Nephron progenitor cell (in vitro differentiated cells): ENCODE measurements at regions not wholly inside any gene's neighbourhood (a gene's known extent, or its start where the extent isn't known, plus 50 kb on each side); places are given as distances from the start of the nearest gene placed in this dataset.

ENCODE experiments used
- DNase-seq: peaks from one replicate; pipeline ENCODE4 v3.0.0; 2021
- H3K27ac Mint-ChIP-seq: 2 replicates; pipeline ENCODE4 v1.8.0; 2021; ENCODE audit warnings: mild to moderate bottlenecking, moderate library complexity, mixed read lengths
- H3K27me3 Mint-ChIP-seq: 2 replicates; pipeline ENCODE4 v1.8.0; 2021; ENCODE audit warnings: mild to moderate bottlenecking, low read depth, mixed read lengths; ENCODE audit not compliant: poor library complexity
- H3K36me3 Mint-ChIP-seq: 2 replicates; pipeline ENCODE4 v1.8.0; 2021; ENCODE audit warnings: low read depth, mixed read lengths
- H3K4me1 Mint-ChIP-seq: 2 replicates; pipeline ENCODE4 v1.8.0; 2021; ENCODE audit warnings: mixed read lengths
- H3K4me3 Mint-ChIP-seq: 2 replicates; pipeline ENCODE4 v1.8.0; 2021; ENCODE audit warnings: mild to moderate bottlenecking, moderate library complexity, mixed read lengths
- H3K9me3 Mint-ChIP-seq: 2 replicates; pipeline ENCODE4 v1.8.0; 2021; ENCODE audit warnings: mild to moderate bottlenecking, moderate library complexity, mixed read lengths
- CTCF ChIP-seq: fragments of 200-600 bp; sonication (generic); IDR thresholded peaks from 2 replicates; pipeline ENCODE4 v1.5.0; 2021; ENCODE audit warnings: antibody characterized with exemption

DNA sequence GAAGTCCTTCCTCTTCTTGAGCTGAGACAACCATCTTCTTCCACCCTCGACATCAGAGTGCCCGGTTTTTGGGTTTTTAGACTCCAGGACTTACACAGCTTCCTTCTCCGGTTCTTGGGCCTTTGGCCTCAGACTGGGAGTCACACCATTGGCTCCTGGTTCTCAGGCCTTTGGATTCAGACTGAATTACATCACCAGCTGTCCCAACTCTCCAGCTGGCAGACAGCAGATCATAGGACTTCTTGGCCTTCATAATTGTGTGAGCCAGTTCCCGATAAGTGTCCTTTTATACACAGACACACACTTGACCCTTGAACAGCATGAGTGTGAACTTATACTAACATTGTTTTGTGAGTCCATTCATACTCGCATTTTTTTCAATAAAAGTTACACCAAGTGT, 166.0 kb upstream of the UBL3 start:
- H3K4me1 Mint-ChIP-seq: peaks cover 27% of the 10 kb centered on the region
- H3K9me3 Mint-ChIP-seq: no peaks in the 10 kb centered on the region
- H3K36me3 Mint-ChIP-seq: no peaks in the 10 kb centered on the region
- peaks cover 4% of the 10 kb centered on the region for H3K27me3 Mint-ChIP-seq
- no peak for DNase-seq
- no peak overlapping the region for H3K4me3 Mint-ChIP-seq
- no peak for TF ChIP-seq CTCF
- H3K27ac Mint-ChIP-seq: no peak overlapping the region

- H3K9me3 Mint-ChIP-seq: no peaks in the 10 kb centered on the region
- H3K27ac Mint-ChIP-seq: no peak overlapping the region
- DNase-seq: no peak
- H3K27me3 Mint-ChIP-seq: peaks cover 8% of the 10 kb centered on the region
- no peaks in the 10 kb centered on the region for H3K36me3 Mint-ChIP-seq
- no peak overlapping the region for H3K4me3 Mint-ChIP-seq
- no peak for TF ChIP-seq CTCF
- peaks cover 4% of the 10 kb centered on the region for H3K4me1 Mint-ChIP-seq
Measured at GRCh38 chr13:30009411-30009810, 159.0 kb upstream of the UBL3 start.

- Mint-ChIP-seq H3K9me3 (no peaks in the 10 kb centered on the region), H3K4me3 (no peak overlapping the region), H3K27ac (no peak overlapping the region), H3K27me3 (peaks cover 7% of the 10 kb centered on the region), H3K36me3 (no peaks in the 10 kb centered on the region), H3K4me1 (peaks cover 10% of the 10 kb centered on the region)
- no peak for TF ChIP-seq CTCF
- DNase-seq: no peak
Measured at GRCh38 chr13:30006246-30006645, 155.8 kb upstream of the UBL3 start.

- Mint-ChIP-seq H3K27ac (no peak overlapping the region), H3K9me3 (no peaks in the 10 kb centered on the region), H3K27me3 (peaks cover under 1% of the 10 kb centered on the region), H3K4me3 (no peak overlapping the region), H3K36me3 (no peaks in the 10 kb centered on the region), H3K4me1 (peaks cover 22% of the 10 kb centered on the region)
- no peak for TF ChIP-seq CTCF
- DNase-seq: no peak
Measured at GRCh38 chr13:30004204-30004603, 153.8 kb upstream of the UBL3 start.

GRCh38 chr13:30002577-30002976, 152.2 kb upstream of the UBL3 start:
- DNase-seq: no peak

More at GRCh38 chr13:30002577-30002976, 152.2 kb upstream of the UBL3 start:
- no peak overlapping the region for H3K4me3 Mint-ChIP-seq
- H3K27ac Mint-ChIP-seq: no peak overlapping the region
- no peaks in the 10 kb centered on the region for H3K9me3 Mint-ChIP-seq
- no peaks in the 10 kb centered on the region for H3K27me3 Mint-ChIP-seq
- peaks cover 22% of the 10 kb centered on the region for H3K4me1 Mint-ChIP-seq
- H3K36me3 Mint-ChIP-seq: no peaks in the 10 kb centered on the region
- no peak for TF ChIP-seq CTCF
